Mesendoderm (in vitro differentiated cells): ENCODE measurements at regions not wholly inside any gene's neighbourhood (a gene's known extent, or its start where the extent isn't known, plus 50 kb on each side); places are given as distances from the start of the nearest gene placed in this dataset. TPM values are rescaled to one million over a fixed set of nuclear protein-coding genes. Genes with fewer than 3 reads are reported as not detected.

Experiments
- small RNA-seq: library from polyadenylated mRNA; stranded (forward); fragments of <200 nt; extraction: miRNeasy Mini kit (QIAGEN cat#:217004); gene quantifications from one replicate; pipeline ENCODE3, GENCODE V24; 2013; ENCODE audit not compliant: insufficient read depth

Small RNA genes lying in the stretch of these regions (small RNA-seq; reads per million reads assigned to genes)
- not detected for gene PPIAP57
